ENCODE measurements at regions not wholly inside any gene's neighbourhood (a gene's known extent, or its start where the extent isn't known, plus 50 kb on each side); places are given as distances from the start of the nearest gene placed in this dataset.
A peak's percentile ranks its signal among the peaks of the same experiment; 100 is the strongest.
"Not testable (repeated sequence)": the region's sequence is repeated elsewhere in the genome, so short reads cannot be mapped to it uniquely, and the experiment has no call there.

DNA sequence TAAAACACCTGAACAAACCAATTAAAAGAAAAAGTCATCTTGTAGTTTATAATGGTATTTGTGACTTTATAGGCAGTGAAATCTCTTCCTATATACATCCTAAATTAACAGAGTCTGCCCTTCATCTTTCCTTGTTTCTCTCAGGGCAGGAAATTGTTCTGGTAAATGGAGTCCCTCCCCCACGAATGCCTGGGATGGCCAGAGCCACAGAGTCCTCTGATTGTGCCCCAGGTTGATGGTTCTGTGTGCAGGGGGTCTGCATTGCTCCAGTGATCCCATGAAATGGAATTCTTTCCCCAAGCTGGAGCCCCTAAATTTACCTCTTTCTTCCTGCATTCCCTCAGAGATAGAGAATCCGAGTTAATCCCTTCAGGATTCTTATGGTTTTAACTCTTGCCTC is 155.5 kb downstream of the MTX2 start:
- no peak for DNase-seq (ENCODE audit: low read depth)

DNA sequence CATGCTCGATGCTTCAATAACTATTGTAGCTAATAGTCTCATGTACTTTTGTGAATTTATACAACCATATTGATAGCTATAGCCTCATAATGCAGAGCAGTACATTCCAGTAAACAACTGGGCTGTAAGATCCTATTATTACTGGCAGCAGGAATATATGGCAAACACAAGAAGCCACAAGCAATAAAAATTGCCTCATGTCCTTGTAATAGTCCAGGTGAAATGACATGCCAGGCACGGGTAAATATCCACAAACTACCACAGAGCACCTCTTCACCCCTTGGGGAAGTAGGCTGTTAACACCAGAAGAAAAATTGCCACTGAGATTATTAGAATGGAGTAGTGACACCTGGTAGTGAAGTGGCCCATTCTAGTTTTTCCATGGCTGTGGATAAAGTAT is 158.3 kb downstream of the MTX2 start:
- DNase-seq (ENCODE audit: low read depth): no peak

DNA sequence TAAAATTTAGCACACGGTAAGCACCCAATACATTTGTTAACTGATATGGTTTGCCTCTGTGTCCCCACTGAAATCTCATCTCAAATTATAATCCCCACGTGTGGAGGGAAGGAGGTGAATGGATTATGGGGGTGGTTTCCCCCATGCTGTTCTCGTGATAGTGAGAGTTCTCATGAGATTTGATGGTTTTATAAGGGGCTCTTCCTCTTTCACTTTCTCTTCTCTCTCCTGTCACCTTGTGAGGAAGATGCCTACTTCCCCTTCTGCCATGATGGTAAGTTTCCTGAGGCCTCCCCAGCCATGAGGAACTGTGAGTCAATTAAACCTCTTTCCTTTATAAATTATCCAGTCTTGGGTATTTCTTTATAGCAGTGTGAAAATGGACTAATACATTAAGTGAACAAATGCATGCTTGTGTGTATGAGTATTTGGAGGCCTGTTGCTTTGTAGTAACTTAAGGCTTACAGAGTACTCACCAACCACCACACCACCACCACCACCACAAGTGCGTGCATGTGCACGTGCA is 159.8 kb downstream of the MTX2 start:
- not testable (repeated sequence) for DNase-seq (ENCODE audit: low read depth)

GRCh38 chr2:176432434-176432833 is 163.2 kb downstream of the MTX2 start:
- peak; percentile 36 for DNase-seq (ENCODE audit: low read depth)

DNA sequence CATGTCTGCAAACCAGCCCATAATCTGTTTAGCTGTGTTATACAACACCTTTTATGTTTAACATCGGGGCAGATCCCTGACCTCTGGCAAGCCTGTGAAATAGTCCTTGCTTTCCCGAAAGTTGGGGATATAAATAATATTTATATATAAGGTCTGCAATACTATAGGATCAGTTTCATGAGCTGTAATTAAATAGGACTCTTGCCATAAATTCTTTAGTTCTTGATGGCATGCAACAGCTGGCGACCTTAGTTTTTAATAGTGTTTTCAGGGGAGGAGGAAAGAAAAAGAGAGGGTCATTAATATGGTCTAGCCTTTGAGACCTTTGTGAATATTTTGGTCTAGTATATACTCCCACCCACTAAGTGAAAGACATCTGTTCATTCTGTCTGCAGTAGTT is 166.5 kb downstream of the MTX2 start:
- peak; percentile 22 for DNase-seq (ENCODE audit: low read depth)

DNA sequence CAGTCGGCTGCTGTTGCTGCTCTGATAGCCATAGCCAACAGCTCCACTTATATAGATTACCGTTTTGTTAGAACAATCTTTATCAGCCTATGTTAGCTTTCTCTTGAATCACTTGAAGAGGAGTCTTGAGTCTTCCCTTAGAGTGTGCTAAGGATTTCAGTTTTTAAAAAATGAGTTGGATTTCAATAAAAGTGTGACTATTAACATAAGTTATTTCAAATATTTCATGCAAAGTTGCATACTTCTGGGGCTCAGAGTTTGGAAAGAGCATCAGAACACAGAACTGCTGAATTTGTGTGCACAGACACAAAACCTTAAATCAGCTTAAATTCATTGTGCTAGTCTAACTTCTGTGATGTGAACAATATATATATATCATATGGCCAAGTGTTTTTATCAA is 174.7 kb downstream of the MTX2 start:
- no peak for DNase-seq (ENCODE audit: low read depth)

DNA sequence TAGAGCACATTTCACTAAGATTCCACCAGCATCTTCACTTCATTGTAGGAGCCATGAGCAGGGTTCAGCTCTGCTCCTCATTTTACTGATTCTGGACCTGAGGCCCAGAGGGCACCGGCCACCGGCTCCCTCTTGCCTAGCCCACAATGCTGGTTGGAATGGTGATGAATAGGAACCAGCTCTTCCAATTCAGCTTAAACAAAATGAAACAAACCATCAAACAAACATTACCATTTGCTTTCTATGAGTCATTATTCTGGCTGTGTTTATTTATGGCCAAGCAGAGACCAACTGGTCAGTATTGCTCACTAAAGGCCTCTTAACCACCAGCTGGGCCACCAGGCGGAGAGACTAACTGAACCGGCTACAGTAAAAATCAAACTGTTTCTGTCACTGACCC is 176.7 kb downstream of the MTX2 start:
- DNase-seq (ENCODE audit: low read depth): peak; percentile 87

- peak; percentile 32 for DNase-seq (ENCODE audit: low read depth)
Observed at GRCh38 chr2:176446718-176447414, 177.6 kb downstream of the MTX2 start.

DNA sequence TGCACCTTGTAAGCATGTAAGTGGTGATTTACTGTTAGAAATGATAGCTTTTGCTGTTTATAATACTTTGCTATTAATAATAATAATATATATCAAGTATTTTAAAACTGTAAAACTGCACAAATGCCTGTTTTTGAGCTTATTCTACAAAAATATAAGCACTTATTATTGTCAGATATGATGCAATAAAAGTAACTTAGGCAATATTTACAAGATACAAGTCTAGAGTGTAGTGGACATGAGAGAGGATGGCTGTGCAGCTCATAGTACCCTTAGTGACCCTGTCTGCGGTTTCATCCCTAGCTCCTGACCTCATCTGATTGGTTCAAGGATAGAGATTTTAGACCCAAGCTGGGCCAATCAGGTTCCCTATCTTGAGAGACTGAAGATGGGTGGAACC is 178.4 kb downstream of the MTX2 start:
- DNase-seq (ENCODE audit: low read depth): no peak

- DNase-seq (ENCODE audit: low read depth): no peak
Observed at GRCh38 chr2:176449852-176450251, 180.6 kb downstream of the MTX2 start.

DNA sequence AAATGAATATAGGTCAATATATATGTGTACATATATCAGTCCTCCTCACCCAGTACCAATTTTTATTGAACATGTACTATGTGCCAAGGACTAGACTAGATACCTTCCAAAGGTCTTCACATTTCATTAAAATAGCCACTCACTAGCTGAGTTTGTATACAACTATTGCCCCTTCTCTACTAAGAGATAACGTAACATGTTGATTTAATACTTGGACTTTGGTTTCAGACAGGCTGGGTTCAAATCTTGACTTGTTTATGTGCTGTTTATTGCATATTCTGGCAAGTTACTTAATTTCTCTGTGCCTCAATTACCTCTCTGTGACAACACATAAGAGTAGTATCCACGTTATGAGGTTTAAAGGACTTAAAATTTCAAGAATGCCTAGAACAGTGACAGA is 184.5 kb downstream of the MTX2 start:
- no peak for DNase-seq (ENCODE audit: low read depth)

DNA sequence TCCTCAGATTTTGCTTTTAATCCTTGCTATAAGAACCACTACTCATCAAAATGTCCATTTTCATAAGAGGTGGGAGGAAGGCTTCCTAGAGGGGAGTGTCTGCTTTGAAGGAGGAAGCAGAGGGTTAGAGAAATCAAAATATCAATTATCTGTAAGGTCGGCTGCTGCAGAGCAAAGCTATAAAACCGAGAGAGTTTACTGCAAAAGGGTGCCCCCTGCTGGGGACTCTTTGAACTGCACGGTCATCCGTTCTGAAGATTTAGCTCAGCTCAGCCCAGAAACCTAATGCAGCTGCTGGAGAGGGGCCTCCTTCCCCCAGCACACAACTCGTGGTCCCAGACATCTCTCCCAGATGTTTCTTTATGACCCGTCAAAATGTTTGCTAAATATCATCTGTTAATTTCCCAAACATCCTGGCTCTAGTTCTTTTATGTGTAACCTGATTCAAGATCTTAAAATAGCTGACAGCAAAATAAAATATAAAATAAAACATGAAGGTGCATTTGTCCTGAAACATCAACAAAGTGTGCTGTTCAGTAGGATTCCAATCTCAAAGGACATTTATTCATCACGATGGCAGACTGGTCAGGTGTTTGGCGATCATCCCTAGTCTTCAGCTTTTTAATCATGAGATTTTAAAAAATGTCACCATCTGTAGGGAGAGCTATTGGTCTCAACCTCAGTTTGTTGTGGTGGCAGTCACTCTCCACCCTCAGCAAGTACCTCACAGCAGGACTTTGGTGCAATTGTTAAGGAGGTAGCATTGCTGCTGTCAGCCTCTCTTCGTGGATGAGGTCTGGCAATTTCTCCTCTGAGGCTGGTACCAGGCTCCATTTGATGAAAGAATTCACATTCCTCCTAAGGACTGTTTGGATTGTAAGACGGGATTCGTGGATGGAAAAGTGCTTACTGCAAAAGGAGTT is 185.9 kb downstream of the MTX2 start:
- peak; percentile 59 for DNase-seq (ENCODE audit: low read depth)

DNA sequence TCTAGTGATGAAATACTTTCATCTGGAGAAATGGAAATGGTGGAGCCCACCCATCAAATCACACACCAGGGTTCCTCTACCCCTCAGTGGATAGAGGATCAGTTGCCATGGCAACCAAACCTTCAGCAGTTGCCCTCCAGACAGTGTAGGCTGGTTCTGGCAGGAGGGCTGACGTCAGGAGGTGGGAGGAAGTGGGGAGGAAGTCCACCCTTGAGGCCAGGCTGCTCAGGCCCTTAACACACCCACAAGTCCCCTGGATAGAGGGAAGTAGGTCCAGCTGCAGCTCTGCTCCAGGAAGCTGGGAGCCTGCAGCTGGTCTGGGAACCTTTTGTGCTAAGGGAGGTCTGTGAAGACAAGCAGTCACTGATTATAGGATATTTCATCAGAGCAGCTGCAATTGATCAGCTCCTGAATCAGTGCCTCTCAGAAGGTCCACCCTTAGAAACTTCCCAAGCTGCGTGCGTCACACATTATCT is 186.6 kb downstream of the MTX2 start:
- no peak for DNase-seq (ENCODE audit: low read depth)

- no peak for DNase-seq (ENCODE audit: low read depth)
Observed at GRCh38 chr2:176457481-176457880, 188.2 kb downstream of the MTX2 start.

GRCh38 chr2:176461098-176461808 is 192.0 kb downstream of the MTX2 start:
- peak; percentile 38 for DNase-seq (ENCODE audit: low read depth)

DNA sequence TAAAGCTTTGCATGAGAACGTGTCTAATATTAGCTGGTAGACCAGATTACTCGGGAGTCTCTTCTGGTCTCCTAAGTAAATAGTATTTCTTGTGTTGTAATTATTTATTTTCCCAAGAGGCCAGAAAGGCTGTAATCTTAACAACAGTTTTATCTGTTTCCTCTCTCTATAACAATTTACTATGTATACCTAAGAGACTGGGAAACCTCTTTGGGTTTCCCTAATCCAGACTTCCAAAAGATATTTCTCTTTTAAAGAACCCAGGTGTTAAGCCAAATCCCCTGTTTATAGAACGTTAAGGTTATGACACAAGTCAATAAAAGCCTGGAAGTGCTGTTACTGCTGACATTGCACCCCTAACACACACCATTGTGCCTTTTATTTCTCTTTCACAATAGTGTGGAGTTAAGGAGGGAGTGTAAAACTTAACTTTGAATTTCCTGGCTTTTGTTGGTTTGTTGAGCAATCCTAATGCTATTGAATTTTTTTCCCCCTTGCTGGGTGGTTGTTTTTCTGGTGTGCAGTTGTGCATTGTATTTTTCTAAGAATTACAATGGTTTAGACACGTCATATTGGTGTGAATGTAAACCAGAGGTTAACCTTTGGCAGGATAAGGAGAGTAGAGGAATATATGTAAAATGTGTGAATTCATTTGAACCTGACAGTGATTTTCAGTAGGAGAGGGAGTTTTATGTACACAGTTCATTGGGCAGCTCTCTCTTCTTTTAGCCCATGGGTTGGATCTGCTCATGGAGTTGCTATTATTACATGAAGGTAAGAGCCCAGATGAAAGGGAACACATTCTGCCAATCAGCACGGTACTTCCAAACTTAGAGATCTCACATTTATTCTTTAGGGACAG is 192.8 kb downstream of the MTX2 start:
- DNase-seq (ENCODE audit: low read depth): no peak

DNA sequence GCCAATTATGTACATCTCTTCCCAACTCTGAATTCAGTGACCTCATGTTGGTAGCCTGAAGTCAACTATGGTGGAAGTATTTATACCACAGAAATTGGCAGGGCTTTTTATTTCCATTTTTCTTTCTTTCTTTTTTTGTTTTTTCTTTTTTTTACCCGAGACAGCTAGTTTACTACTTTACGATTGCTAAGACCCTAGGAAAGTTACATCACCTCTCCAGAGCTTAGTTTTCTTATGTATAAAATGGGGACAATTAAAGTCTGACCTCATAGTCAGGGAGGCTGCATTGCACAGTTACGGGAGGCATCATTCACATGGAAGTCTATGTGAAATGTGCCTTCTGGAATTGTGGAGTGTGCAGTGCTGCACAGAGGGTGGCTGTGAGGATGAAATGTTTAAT is 194.3 kb downstream of the MTX2 start:
- no peak for DNase-seq (ENCODE audit: low read depth)

DNA sequence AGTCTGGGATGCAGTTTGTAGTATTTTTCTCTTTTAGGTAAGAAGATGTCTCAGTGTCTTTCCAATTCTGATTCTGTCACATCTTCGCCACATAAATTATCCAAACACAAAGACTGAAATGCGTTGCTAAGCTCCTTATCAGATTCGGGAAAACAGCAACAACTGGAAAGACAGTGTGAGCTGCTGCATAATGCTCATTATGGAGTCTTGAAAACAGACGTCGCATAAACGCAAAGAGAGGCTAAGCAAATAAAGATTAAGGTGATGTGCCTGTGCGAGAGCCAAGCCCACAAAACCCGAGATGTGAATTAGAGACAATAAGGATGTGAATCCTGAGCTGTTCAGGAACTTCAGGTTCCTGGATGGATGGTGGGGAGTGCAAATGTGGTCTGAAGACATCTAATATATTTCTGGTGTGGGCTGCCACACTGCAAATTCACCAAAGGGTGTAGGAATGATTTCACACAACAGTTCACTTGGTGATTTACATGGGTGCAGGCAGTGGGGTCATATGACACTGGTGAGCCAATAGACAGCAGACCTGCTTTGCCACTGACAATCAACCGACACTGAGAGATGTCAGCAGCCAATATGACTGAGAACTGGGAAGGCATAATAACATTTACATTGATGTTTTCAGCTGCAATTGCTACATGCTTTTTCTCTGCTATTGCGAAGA is 195.8 kb downstream of the MTX2 start:
- DNase-seq (ENCODE audit: low read depth): no peak

DNA sequence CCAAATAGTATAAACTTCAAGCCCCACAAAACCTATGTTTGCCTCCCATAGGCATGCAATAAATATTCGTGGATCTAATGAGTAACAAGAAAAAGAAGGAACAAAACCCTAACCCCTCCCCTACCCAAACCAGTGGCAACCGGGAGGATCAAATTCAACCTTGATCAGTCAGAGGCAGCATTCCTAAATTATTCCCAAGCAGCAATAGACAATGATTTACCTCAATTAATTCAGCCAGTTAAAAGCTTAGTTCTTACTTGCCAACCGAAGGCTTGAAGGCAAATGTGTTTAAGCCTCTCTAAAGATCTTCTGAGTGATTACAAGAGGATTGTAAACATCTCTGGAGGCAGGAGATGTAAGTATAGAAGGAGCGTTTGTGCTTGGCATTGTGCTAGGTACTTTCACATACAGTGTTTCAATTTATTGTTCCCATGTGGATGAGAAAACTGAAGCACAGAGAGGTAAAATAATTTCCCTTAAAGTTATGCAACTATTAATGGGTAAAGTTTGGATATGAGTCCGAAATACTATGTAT is 197.7 kb downstream of the MTX2 start:
- DNase-seq (ENCODE audit: low read depth): no peak

- no peak for DNase-seq (ENCODE audit: low read depth)
Observed at GRCh38 chr2:176467595-176467994, 198.4 kb downstream of the MTX2 start.
